CD14-positive monocyte (primary cell): ENCODE measurements at regions not wholly inside any gene's neighbourhood (a gene's known extent, or its start where the extent isn't known, plus 50 kb on each side); places are given as distances from the start of the nearest gene placed in this dataset.

Experiments
- DNase-seq, 3 donors: peaks; one replicate each; pipeline ENCODE4 v3.0.0-alpha.2; 2011 to 2022
- H2AFZ ChIP-seq: 2 replicates; pipeline ENCODE4 v1.6.0; 2012; ENCODE audit warnings: mild to moderate bottlenecking, low read depth, low read length, inconsistent platforms; ENCODE audit not compliant: insufficient read depth, poor library complexity, severe bottlenecking
- H3K27ac ChIP-seq, 2 donors: 1 replicate in 1 of 2; 2 replicates in 1 of 2; pipeline ENCODE4 v1.5.1; 2012 to 2013; ENCODE audit warnings: low read length in 2 of 2, control low read depth in 1 of 2, inconsistent platforms in 1 of 2, low read depth in 1 of 2, mild to moderate bottlenecking in 1 of 2
- H3K27me3 ChIP-seq, 2 donors: one replicate each; pipeline versions ENCODE4 v1.6.0 to v1.6.1; 2011 to 2013; ENCODE audit warnings: low read length in 2 of 2; ENCODE audit not compliant: control insufficient read depth in 2 of 2, insufficient read depth in 2 of 2
- H3K36me3 ChIP-seq, 2 donors: replicated peaks in 1 of 2; 1 replicate in 1 of 2; 2 replicates in 1 of 2; pipeline versions ENCODE4 v1.5.1 to v1.6.1; 2012 to 2013; ENCODE audit warnings: low read length in 2 of 2, control low read depth in 1 of 2, inconsistent platforms in 1 of 2, mild to moderate bottlenecking in 1 of 2; ENCODE audit not compliant: insufficient read depth in 2 of 2, control insufficient read depth in 1 of 2
- H3K4me1 ChIP-seq, 2 donors: 1 replicate in 1 of 2; 2 replicates in 1 of 2; pipeline versions ENCODE4 v1.5.1 to v1.6.1; 2012 to 2013; ENCODE audit warnings: low read length in 2 of 2, control low read depth in 1 of 2, inconsistent platforms in 1 of 2, mild to moderate bottlenecking in 1 of 2, moderate library complexity in 1 of 2; ENCODE audit not compliant: insufficient read depth in 2 of 2, control insufficient read depth in 1 of 2
- H3K4me2 ChIP-seq: replicated peaks from 2 replicates; pipeline ENCODE3; 2012; ENCODE audit warnings: low read length, moderate library complexity, mild to moderate bottlenecking; ENCODE audit not compliant: poor library complexity, severe bottlenecking; ENCODE audit errors: extremely low read depth
- H3K4me3 ChIP-seq, 3 experiments: fragments of 200-600 bp in 1 of 3; sonication (generic) in 1 of 3; replicated peaks in 1 of 3; 1 replicate in 2 of 3; 2 replicates in 1 of 3; pipeline ENCODE4 v1.5.1; 2011 to 2013; ENCODE audit warnings: low read length in 3 of 3, mild to moderate bottlenecking in 3 of 3, control low read depth in 2 of 3, low read depth in 2 of 3, inconsistent platforms in 1 of 3, moderate library complexity in 1 of 3
- H3K79me2 ChIP-seq: 2 replicates; pipeline ENCODE4 v1.6.0; 2012; ENCODE audit warnings: mild to moderate bottlenecking, control low read depth, inconsistent platforms, low read length, moderate library complexity; ENCODE audit not compliant: insufficient read depth
- H3K9ac ChIP-seq: 2 replicates; pipeline ENCODE4 v1.6.0; 2017; ENCODE audit warnings: low read length, mild to moderate bottlenecking; ENCODE audit not compliant: insufficient read depth, poor library complexity, severe bottlenecking
- H3K9me3 ChIP-seq, 2 donors: replicated peaks in 1 of 2; 1 replicate in 1 of 2; 2 replicates in 1 of 2; pipeline versions ENCODE4 v1.5.1 to v1.6.1; 2012 to 2013; ENCODE audit warnings: low read length in 2 of 2, control low read depth in 1 of 2; ENCODE audit not compliant: control insufficient read depth in 1 of 2, insufficient read depth in 1 of 2
- H4K20me1 ChIP-seq: 2 replicates; pipeline ENCODE4 v1.6.0; 2012; ENCODE audit warnings: mild to moderate bottlenecking, low read length, control low read depth, moderate library complexity; ENCODE audit not compliant: insufficient read depth
- H3K27ac Mint-ChIP-seq, 7 donors: one replicate each; pipeline ENCODE4 v1.8.0; 2020; ENCODE audit warnings: mild to moderate bottlenecking in 7 of 7, mixed read lengths in 7 of 7, moderate library complexity in 6 of 7, inconsistent platforms in 2 of 7
- H3K27me3 Mint-ChIP-seq, 3 donors: one replicate each; pipeline ENCODE4 v1.8.0; 2021 to 2022; ENCODE audit warnings: low read depth in 3 of 3, mild to moderate bottlenecking in 3 of 3, mixed read lengths in 3 of 3, moderate library complexity in 3 of 3, inconsistent platforms in 1 of 3
- H3K36me3 Mint-ChIP-seq, 2 donors: one replicate each; pipeline ENCODE4 v1.8.0; 2020; ENCODE audit warnings: mixed read lengths in 2 of 2, inconsistent platforms in 1 of 2, mild to moderate bottlenecking in 1 of 2
- H3K4me1 Mint-ChIP-seq: one replicate; pipeline ENCODE4 v1.8.0; 2020; ENCODE audit warnings: mild to moderate bottlenecking, mixed read lengths
- H3K4me3 Mint-ChIP-seq, 2 donors: one replicate each; pipeline ENCODE4 v1.8.0; 2020; ENCODE audit warnings: mild to moderate bottlenecking in 2 of 2, mixed read lengths in 2 of 2, moderate library complexity in 1 of 2
- H3K9me3 Mint-ChIP-seq, 7 donors: one replicate each; pipeline ENCODE4 v1.8.0; 2020 to 2022; ENCODE audit warnings: mixed read lengths in 7 of 7, mild to moderate bottlenecking in 6 of 7, moderate library complexity in 6 of 7, inconsistent platforms in 2 of 7
- CTCF ChIP-seq: fragments of 200-600 bp; IDR thresholded peaks from one replicate; pipeline ENCODE4 v1.8.0; 2022; ENCODE audit warnings: antibody characterized with exemption, mild to moderate bottlenecking
- WGBS: methylation state at CpG from one replicate; pipeline ENCODE4 v1.1.5; 2013; ENCODE audit warnings: missing lambda C conversion rate; ENCODE audit not compliant: insufficient coverage; 5-methylcytosine and 5-hydroxymethylcytosine counted together
- intact Hi-C, 2 donors: fragments of 100-400 bp; cut with micrococcal nuclease; formaldehyde crosslinking; loops; one replicate each; pipeline versions ENCODE4 v1.15.0 to v1.15.1; 2023

- H3K36me3 Mint-ChIP-seq, result no peaks in the 10 kb centered on the region
- Histone ChIP-seq H3K9ac (no peak overlapping the region), H3K4me3 (no peak overlapping the region), H3K27me3 (no peaks in the 10 kb centered on the region), H3K9me3 (peaks cover 26 to 30% of the 10 kb centered on the region in 2 donors), H3K36me3 (no peaks in the 10 kb centered on the region), H3K79me2 (no peaks in the 10 kb centered on the region), H2AFZ (no peak overlapping the region), H3K27ac (no peak overlapping the region), H4K20me1 (no peaks in the 10 kb centered on the region), H3K4me2 (no peak overlapping the region), H3K4me1 (no peaks in the 10 kb centered on the region)
- no peak overlapping the region for H3K27ac Mint-ChIP-seq
- no peak overlapping the region for H3K4me3 Mint-ChIP-seq
- H3K4me1 Mint-ChIP-seq, result no peaks in the 10 kb centered on the region
- H3K9me3 Mint-ChIP-seq, result peaks cover 16 to 44% (median 34%) of the 10 kb centered on the region in 7 donors
- WGBS, result 43% methylated on average over 1 of the region's 2 CpGs
- TF ChIP-seq CTCF, result no peak
- peaks cover 0 to 5% (median 0%) of the 10 kb centered on the region in 3 donors for H3K27me3 Mint-ChIP-seq
- DNase-seq, result no peak
- intact Hi-C loops, result no loop called here
These were observed 186.8 kb upstream of the VIPR2 start for GRCh38 chr7:159331462-159331861.

DNA sequence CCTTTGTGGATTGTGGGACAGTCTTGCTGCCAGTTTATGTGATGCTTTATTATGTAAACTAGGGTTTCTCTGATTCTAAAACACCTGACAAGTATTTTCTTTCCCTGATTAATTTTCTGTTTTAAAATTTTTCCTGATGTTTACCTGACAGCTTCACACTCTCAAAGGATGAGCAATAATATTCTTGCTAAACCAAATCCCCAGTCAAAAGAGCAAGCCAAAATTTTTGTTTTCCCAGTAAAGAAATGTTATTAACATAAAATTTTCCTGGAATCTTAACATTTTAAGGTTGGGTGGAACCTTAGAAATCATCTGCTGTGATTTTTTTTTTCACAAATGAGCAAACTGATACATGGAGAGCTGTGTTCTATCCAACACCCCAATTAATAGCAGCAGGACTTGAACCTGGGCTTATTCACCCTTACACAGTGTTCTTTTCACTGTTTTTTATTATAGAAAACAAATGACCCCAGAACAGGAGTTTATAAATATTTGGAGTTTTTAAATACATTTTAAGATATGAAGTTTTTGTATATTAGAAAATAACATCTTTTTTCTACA lies 185.2 kb upstream of the VIPR2 start:
- Histone ChIP-seq H3K27ac (no peak overlapping the region), H3K27me3 (no peaks in the 10 kb centered on the region), H3K9ac (no peak overlapping the region), H3K4me1 (no peaks in the 10 kb centered on the region), H3K4me3 (no peak overlapping the region), H3K36me3 (no peaks in the 10 kb centered on the region), H3K9me3 (peaks cover 33 to 34% of the 10 kb centered on the region in 2 donors), H3K4me2 (no peak overlapping the region), H4K20me1 (no peaks in the 10 kb centered on the region), H2AFZ (no peak overlapping the region), H3K79me2 (no peaks in the 10 kb centered on the region)
- no peak for DNase-seq
- Mint-ChIP-seq H3K4me3 (no peak overlapping the region), H3K27ac (no peak overlapping the region), H3K27me3 (peaks cover 0 to 5% (median 0%) of the 10 kb centered on the region in 3 donors), H3K36me3 (no peaks in the 10 kb centered on the region), H3K9me3 (peaks cover 16 to 45% (median 32%) of the 10 kb centered on the region in 7 donors), H3K4me1 (no peaks in the 10 kb centered on the region)
- intact Hi-C loops, result no loop called here
- no peak for TF ChIP-seq CTCF
